CD4-positive, alpha-beta T cell treated with Interleukin-12 subunit alpha and Interleukin-12 subunit beta, for 1 hour (primary cell): ENCODE measurements at regions not wholly inside any gene's neighbourhood (a gene's known extent, or its start where the extent isn't known, plus 50 kb on each side); places are given as distances from the start of the nearest gene placed in this dataset.
"Not testable (repeated sequence)": the region's sequence is repeated elsewhere in the genome, so short reads cannot be mapped to it uniquely, and the experiment has no call there.

Source experiments
- DNase-seq: peaks from one replicate; pipeline ENCODE4 v3.0.0-alpha.2; 2020

- no peak for DNase-seq
Measured at GRCh38 chr3:30305021-30305420, 301.4 kb upstream of the TGFBR2 start.

GRCh38 chr3:30306896-30307295, 299.5 kb upstream of the TGFBR2 start:
- no peak for DNase-seq

DNA sequence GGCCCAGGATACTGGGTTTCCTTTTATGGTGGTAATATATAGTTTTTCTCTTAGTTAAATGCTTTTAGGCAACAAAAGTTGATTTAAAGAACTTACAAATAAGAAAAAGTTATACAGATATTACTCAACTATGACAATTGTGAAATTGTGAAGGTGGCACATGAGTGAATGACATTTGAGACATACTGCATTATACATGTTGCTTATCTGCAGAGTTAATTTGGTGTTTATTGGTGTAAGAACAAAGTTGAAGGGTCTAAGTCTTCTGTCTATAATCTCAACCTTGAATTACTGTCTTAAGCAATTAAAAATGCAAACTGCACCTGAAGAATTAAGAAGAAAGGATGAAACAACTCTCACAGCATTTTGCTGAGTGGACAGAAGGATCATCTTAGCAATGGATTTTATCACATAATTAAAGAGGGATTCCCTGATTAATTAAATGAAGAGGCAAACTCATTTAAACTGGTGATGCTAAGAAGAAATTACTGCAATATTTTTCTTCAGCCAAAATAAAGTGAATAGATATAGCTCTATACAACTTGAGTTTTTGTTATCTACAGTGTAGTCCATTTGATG, 298.9 kb upstream of the TGFBR2 start:
- no peak for DNase-seq

DNA sequence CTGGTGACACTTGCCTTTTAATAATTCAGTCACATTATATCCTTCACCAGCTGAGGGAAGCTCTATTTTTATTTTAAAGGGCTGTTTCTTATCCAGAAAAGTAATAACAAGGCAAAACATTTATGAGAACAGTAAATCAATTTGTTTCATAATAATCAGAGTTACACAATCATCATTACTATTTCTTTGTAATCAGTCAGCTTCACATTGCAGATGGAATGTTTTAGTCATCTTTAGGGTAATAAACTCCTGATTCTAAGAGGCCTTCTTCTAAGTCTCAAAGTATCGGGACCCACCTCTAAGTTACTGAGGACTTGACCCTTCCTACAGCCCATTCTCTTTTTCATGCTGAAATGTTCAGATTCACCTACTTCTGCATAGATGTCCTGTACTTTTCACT, 298.3 kb upstream of the TGFBR2 start:
- DNase-seq, result no peak

DNA sequence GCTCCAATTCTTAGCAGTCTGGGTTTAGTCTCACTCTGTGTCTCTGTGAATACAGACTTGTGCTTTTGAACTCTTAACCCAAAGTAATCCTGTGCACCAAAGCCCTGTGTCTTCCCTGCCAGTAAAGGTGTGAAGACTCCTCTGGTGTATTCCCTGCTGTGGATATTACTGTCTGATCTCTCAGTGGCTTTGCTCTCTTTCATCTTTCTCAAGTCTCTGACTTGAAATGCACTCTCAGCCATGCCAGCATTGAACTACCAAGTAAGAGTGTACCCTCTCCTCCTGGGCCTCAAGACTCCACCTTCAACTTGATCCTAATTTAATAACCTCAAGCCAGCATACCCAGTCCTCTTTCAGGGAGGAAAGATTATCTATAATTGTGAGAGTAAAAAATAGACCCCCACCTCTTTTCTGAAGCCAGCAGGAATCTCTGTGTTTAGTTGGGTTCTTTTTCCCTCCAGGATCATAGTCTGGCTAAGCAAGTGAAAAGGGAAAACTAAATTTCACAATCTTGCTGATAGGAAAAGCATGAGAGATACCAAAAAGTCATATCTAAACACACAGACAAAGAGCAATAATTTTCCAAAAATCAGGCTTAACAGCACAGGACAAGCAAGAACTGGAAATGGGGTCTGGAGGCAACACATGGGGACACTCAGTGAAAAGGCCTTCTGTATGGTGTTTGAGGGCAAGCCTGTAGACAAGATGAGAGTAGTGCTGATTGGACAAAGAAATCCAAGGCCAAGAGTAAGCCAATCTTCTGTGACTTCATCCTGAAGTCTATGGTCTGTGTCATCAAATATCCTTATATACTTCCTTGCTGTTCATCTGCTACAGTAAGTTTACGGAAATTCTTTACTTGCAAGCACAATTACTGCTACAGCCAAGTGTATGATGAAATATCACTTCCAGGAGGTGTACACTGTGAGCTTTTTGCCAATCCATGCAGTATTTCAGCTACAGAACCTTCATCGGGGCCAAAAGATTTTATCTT, 296.1 kb upstream of the TGFBR2 start:
- DNase-seq, result no peak

DNA sequence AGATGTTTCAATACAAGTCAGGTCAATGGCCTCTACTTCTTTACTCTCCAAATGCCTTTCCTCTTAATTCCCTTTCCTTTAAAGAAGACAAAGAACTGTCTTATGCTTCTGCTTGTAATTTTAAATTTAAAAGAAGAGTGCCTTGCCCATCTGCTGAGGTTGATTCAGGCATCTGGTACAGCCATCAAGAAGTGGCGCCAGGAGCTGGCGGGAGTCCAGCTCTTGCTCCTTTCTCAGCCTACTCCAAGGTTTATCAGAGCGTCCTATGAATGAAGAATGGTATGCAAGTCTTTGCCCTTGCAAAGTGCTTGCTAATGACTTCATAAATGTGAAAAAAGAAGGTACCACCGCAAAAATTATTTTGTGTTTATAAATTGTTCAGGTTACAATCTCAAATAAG, 294.6 kb upstream of the TGFBR2 start:
- DNase-seq, result no peak

DNA sequence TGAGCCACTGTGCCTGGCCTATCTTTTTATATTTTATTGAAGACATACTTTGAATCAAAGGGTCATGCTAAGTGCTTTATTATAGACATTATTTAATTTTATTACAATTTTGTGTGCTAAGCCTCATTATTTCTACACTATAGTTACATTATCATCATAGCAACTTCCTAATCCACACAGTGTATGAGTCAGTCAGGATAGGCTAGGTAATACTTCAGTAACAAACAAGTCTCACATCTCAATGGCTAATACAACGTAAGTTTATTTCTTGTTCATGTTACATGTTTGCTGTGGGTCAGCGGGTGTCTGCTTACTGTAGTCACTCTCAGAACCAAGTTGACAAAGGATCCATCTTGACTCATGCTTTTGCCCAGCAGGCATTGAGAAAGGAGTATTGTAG, 292.6 kb upstream of the TGFBR2 start:
- DNase-seq, result no peak

GRCh38 chr3:30314757-30315325, 291.6 kb upstream of the TGFBR2 start:
- DNase-seq, result no peak

DNA sequence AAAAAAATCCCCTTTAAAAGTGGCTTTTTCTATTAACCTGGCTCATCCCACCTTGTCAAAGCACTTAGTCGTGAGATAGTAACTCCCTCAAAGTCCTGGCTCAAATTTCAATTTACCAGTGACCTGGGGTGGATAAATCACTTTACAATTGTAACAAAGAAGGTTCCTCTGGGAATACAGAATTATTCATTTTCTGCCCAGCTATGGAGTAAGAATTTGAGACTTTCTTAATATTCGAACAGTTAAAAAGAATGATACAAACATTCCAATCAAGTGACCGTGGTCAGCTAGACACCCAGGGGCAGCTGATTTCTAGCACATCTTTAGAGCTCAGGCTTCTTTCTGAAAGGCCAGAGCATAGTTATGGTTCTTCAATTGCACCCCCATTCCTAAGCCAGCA, 291.0 kb upstream of the TGFBR2 start:
- DNase-seq, result no peak

GRCh38 chr3:30317561-30317960, 288.8 kb upstream of the TGFBR2 start:
- DNase-seq, result no peak

DNA sequence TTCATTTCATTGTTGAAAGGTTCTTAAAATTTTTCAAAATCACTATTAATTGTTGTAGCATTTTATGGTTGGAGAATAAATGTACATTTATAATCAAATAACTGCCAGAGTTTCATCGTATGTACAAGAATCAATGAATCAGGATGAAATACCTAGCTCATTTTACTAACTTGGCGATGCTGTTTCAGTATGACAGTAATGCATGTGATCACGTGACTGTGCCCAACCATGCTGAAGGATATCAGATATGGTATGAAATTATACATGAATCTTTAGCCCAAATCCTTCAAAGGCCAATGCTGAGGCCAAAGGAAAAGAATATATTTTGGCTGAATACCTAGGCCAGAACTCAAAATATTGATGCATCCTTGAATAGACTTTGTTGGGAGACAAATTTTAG, 288.3 kb upstream of the TGFBR2 start:
- DNase-seq, result no peak

- DNase-seq, result peak; percentile 62
Measured at GRCh38 chr3:30319713-30320112, 286.7 kb upstream of the TGFBR2 start.

- DNase-seq, result no peak
Measured at GRCh38 chr3:30320392-30320791, 286.0 kb upstream of the TGFBR2 start.

GRCh38 chr3:30321065-30321464, 285.3 kb upstream of the TGFBR2 start:
- no peak for DNase-seq

- DNase-seq, result not testable (repeated sequence)
Measured at GRCh38 chr3:30323649-30324048, 282.8 kb upstream of the TGFBR2 start.

- DNase-seq, result no peak
Measured at GRCh38 chr3:30324587-30324986, 281.8 kb upstream of the TGFBR2 start.

GRCh38 chr3:30327976-30328375, 278.4 kb upstream of the TGFBR2 start:
- not testable (repeated sequence) for DNase-seq

DNA sequence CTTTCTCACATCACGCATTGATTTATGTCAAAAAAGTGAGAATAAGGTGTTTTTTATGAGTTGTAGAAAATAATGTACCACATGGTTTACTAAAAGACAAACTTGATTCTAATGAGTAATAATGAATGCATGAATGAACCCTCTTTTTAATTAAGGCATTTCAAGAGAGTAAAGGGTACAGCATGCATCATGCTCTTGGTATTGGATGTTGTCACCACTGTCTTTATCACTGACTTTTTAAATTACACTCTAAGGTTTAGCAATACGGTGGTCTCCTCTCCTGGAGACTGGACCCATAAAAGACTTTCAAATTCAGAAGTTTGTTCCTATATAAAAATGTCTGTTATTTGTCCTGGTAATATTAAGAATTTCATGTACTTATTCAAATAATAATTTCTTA, 277.5 kb upstream of the TGFBR2 start:
- DNase-seq, result not testable (repeated sequence)

- DNase-seq, result no peak
Measured at GRCh38 chr3:30331519-30331918, 274.9 kb upstream of the TGFBR2 start.

GRCh38 chr3:30332196-30333021, 274.0 kb upstream of the TGFBR2 start:
- DNase-seq, result no peak

- no peak for DNase-seq
Measured at GRCh38 chr3:30333143-30333542, 273.3 kb upstream of the TGFBR2 start.

DNA sequence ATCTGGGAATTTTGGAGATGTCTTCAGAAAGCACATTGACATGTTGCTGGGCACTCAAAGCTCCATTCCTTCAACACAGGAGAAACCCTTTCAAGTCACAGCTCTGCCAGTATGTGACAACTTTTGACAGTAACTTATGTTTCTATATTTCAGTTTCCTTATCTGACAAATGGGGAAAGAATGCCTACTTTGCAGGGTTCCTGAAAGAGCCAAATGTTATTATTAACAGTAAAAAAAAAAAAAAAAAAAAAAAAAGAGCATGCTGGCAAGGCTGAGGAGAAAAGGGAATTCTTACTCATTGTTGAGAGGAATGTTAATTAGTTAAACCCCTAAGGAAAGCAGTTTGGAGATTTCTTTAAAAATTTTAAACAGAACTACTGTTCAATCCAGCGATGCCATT, 272.5 kb upstream of the TGFBR2 start:
- DNase-seq, result no peak

- DNase-seq, result no peak
Measured at GRCh38 chr3:30340500-30340899, 265.9 kb upstream of the TGFBR2 start.
